GM20000 (cell line): ENCODE measurements at regions not wholly inside any gene's neighbourhood (a gene's known extent, or its start where the extent isn't known, plus 50 kb on each side); places are given as distances from the start of the nearest gene placed in this dataset.

Experiments
- DNase-seq: peaks from one replicate; pipeline ENCODE4 v3.0.0; 2012; ENCODE audit warnings: low spot score
- CTCF ChIP-seq: IDR thresholded peaks from 2 replicates; pipeline ENCODE4 v1.5.1; 2012; ENCODE audit warnings: mild to moderate bottlenecking, control low read depth; ENCODE audit errors: extremely low read depth, missing control alignments

GRCh38 chr11:80726236-80726635 is 1285.4 kb upstream of the TENM4 start:
- TF ChIP-seq CTCF = no peak
- DNase-seq = no peak

GRCh38 chr11:80724366-80724765 is 1283.5 kb upstream of the TENM4 start:
- no peak for DNase-seq
- TF ChIP-seq CTCF = no peak

- no peak for TF ChIP-seq CTCF
- no peak for DNase-seq
Measured at GRCh38 chr11:80722629-80723028, 1281.8 kb upstream of the TENM4 start.

- TF ChIP-seq CTCF = no peak
- DNase-seq = no peak
Measured at GRCh38 chr11:80720295-80720694, 1279.5 kb upstream of the TENM4 start.

GRCh38 chr11:80719292-80719646 is 1278.4 kb upstream of the TENM4 start:
- no peak for DNase-seq

GRCh38 chr11:80718611-80719291 is 1277.9 kb upstream of the TENM4 start:
- DNase-seq = no peak

More at GRCh38 chr11:80719292-80719646, 1278.4 kb upstream of the TENM4 start:
- TF ChIP-seq CTCF = no peak

GRCh38 chr11:80702264-80702663 is 1261.4 kb upstream of the TENM4 start:
- TF ChIP-seq CTCF = no peak
- no peak for DNase-seq

More at GRCh38 chr11:80718611-80719291, 1277.9 kb upstream of the TENM4 start:
- no peak for TF ChIP-seq CTCF
